GM10248 (cell line): ENCODE measurements at regions not wholly inside any gene's neighbourhood (a gene's known extent, or its start where the extent isn't known, plus 50 kb on each side); places are given as distances from the start of the nearest gene placed in this dataset.

Source experiments
- CTCF ChIA-PET: fragments of 300-600 bp; sonication (Branson Sonifier 250); formaldehyde crosslinking; extraction: SDS; loops from one replicate; lab custom pipeline; 2021; ENCODE audit warnings: antibody characterized with exemption; lab: Yijun Ruan, JAX
- POLR2A ChIA-PET: fragments of 350-650 bp; sonication (Branson Sonifier 250); formaldehyde crosslinking; extraction: SDS; loops from one replicate; lab custom pipeline; 2020; ENCODE audit warnings: antibody characterized with exemption; lab: Yijun Ruan, JAX
- DNase-seq: peaks from one replicate; pipeline ENCODE4 v3.0.0; 2012; ENCODE audit errors: extremely low spot score
- TF ChIP-seq, protein P1 (sequence below): IDR thresholded peaks from 2 replicates; pipeline ENCODE4 v1.5.1; 2012; ENCODE audit warnings: mild to moderate bottlenecking, low read depth; ENCODE audit errors: extremely low read depth, missing control alignments, control extremely low read depth

DNA sequence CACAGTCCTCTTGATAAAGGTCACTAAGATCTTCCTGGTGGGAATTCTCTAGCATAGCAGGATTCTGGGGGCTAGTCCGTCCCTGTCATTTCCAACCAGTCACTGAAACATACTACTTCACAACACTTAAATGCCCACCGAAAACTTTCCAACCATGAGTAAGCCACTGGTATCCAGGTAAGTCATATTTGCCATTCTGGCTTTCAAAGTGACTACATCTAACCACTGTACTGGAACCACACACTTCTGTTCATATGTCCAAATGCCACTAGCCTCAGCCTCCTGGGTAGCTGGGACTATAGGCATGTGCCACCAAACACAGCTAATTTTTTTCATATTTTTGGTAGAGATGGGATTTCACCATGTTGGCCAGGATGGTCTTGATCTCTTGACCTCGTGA is 64.3 kb upstream of the VANGL1 start:
- CTCF ChIA-PET = no interaction called here
- no peak for DNase-seq
- TF ChIP-seq, protein P1, sequence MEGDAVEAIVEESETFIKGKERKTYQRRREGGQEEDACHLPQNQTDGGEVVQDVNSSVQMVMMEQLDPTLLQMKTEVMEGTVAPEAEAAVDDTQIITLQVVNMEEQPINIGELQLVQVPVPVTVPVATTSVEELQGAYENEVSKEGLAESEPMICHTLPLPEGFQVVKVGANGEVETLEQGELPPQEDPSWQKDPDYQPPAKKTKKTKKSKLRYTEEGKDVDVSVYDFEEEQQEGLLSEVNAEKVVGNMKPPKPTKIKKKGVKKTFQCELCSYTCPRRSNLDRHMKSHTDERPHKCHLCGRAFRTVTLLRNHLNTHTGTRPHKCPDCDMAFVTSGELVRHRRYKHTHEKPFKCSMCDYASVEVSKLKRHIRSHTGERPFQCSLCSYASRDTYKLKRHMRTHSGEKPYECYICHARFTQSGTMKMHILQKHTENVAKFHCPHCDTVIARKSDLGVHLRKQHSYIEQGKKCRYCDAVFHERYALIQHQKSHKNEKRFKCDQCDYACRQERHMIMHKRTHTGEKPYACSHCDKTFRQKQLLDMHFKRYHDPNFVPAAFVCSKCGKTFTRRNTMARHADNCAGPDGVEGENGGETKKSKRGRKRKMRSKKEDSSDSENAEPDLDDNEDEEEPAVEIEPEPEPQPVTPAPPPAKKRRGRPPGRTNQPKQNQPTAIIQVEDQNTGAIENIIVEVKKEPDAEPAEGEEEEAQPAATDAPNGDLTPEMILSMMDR = no peak
- POLR2A ChIA-PET = no interaction called here

DNA sequence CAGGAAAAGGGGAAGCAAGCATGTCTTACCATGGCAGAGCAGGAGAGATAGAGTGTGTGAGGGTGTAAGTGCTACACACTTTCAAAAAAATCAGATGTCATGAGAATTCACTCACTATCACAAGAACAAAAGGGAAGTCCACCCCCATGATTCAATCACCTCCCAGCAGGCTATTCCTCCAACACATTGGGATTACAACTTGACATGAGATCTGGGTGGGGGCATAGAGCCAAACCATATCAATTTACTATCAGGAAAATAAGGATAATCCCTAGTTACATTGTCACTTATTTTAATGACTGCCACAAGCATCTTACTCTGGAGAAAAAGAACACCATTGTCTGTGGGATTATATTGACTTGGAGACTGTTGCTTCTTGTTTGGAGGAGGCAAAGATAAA is 66.1 kb upstream of the VANGL1 start:
- ChIA-PET POLR2A (no interaction called here), CTCF (interaction anchor here (1.5 kb wide), 1 partner anchor 12 kb away, joined by 4 read pairs; no protein-coding TSS in a partner anchor)
- TF ChIP-seq, protein P1 = no peak
- no peak for DNase-seq

GRCh38 chr1:115572710-115573109 is 69.1 kb upstream of the VANGL1 start:
- CTCF ChIA-PET = interaction anchor here (0.9 kb wide), 1 partner anchor 13 kb away, joined by 3 read pairs; no protein-coding TSS in a partner anchor

DNA sequence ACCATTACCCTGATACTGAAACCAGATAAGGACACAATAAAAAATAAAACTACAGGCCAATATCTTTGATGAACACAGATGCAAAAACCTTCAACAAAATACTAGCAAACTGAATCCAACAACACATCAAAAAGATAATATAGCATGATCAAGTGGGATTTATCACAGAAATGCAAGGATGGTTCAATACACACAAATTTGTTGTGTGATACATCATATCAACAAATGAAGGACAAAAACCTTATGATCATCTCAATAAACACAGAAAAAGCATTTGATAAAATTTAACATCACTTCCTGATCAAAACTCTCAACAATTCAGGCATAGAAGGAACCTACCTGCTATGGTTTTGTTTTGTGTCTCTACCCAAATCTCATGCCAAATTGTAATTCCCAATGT is 74.3 kb upstream of the VANGL1 start:
- CTCF ChIA-PET = no interaction called here
- TF ChIP-seq, protein P1 = no peak
- POLR2A ChIA-PET = no interaction called here
- no peak for DNase-seq

More at GRCh38 chr1:115572710-115573109, 69.1 kb upstream of the VANGL1 start:
- no peak for DNase-seq
- POLR2A ChIA-PET = no interaction called here
- TF ChIP-seq, protein P1 = no peak

DNA sequence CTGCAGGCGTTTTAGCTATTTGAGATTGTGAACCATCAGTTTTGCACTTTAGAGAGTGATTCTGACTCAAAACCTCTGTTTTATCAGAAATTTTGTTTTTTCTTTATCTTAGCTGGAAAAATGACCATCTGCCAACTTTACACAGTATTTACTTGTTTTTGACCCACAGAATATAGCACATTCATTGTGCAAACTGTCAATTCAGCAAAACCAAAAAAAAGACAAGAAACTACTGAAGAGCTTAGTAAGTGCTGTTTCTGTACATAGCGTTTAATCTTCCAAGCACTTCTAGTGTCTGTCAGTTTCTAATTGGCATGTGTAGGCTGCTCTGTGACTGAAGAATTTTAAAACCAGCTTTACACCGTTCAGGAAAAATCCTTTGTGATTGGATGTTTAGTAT is 76.0 kb upstream of the VANGL1 start:
- ChIA-PET POLR2A (no interaction called here), CTCF (interaction anchor here (1.5 kb wide), 1 partner anchor 21 kb away, joined by 3 read pairs; no protein-coding TSS in a partner anchor)
- TF ChIP-seq, protein P1 = no peak
- no peak for DNase-seq

DNA sequence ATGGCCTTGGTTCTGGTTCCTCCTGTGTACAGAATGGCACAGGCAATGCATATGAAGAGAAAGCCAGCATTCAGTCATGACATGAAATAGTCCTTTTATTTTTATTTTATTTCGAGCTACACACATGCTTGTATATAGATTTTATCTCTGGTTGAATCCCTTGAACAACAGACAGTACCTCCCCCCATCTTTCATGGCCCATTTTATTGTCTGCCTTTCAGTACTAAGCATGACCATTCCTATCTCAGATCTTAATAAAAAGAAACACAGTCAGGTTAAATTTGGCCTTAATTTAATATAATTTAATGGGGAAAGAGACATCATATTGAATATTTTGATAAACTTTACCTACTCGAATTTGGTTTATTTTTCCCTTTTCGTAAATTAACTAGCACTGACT is 76.4 kb upstream of the VANGL1 start:
- CTCF ChIA-PET = interaction anchor here (1.5 kb wide), 1 partner anchor 21 kb away, joined by 3 read pairs; no protein-coding TSS in a partner anchor
- TF ChIP-seq, protein P1 = no peak
- DNase-seq = no peak
- POLR2A ChIA-PET = no interaction called here
